ENCODE measurements at regions not wholly inside any gene's neighbourhood (a gene's known extent, or its start where the extent isn't known, plus 50 kb on each side); places are given as distances from the start of the nearest gene placed in this dataset.

- TF ChIP-seq CTCF (IDR thresholded peaks at IDR 0.05) (no peak), POLR2A (IDR thresholded peaks at IDR 0.05) (no peak), POLR2AphosphoS5 (IDR thresholded peaks at IDR 0.05) (no peak)
These were observed 130.7 kb downstream of the SNX19 start for GRCh38 chr11:130785380-130786116.
